HG02763 (cell line): ENCODE measurements at regions not wholly inside any gene's neighbourhood (a gene's known extent, or its start where the extent isn't known, plus 50 kb on each side); places are given as distances from the start of the nearest gene placed in this dataset.
"Not testable (repeated sequence)": the region's sequence is repeated elsewhere in the genome, so short reads cannot be mapped to it uniquely, and the experiment has no call there.

ENCODE experiments used
- ATAC-seq: cut with Tn5 transposase; IDR thresholded peaks from one replicate; pipeline ENCODE4 v1.9.1; 2021; ENCODE audit warnings: mild to moderate bottlenecking, moderate library complexity; ENCODE audit not compliant: unreplicated experiment

GRCh38 chr2:76697439-76697838 lies 824.7 kb downstream of the LRRTM4 start:
- ATAC-seq, result not testable (repeated sequence)

GRCh38 chr2:76692908-76693307 lies 829.3 kb downstream of the LRRTM4 start:
- no peak for ATAC-seq

DNA sequence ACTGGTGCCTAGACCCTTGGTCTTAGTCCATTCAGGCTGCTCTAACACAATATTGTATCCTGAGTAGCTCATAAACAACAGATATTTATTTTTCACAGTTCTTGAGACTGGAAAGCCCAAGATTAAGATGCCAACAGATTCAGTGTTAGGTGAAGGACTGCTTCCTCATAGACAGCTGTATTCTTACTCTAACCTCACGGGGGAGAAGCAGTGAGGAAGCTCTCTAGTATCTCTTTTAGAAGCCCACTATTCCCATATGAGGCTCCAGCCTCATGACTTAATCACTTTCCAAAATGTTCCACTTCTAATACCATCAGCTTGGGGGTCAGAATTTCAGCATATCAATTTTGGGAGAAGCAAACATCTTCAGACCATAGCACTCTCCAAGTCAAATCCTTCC lies 833.4 kb downstream of the LRRTM4 start:
- ATAC-seq, result no peak

- ATAC-seq, result no peak
These were observed 834.3 kb downstream of the LRRTM4 start for GRCh38 chr2:76687923-76688322.

GRCh38 chr2:76684756-76685155 lies 837.4 kb downstream of the LRRTM4 start:
- no peak for ATAC-seq

- ATAC-seq, result no peak
These were observed 843.2 kb downstream of the LRRTM4 start for GRCh38 chr2:76679025-76679396.

GRCh38 chr2:76678383-76679024 lies 843.7 kb downstream of the LRRTM4 start:
- no peak for ATAC-seq

GRCh38 chr2:76675212-76675611 lies 847.0 kb downstream of the LRRTM4 start:
- no peak for ATAC-seq

GRCh38 chr2:76672798-76673197 lies 849.4 kb downstream of the LRRTM4 start:
- no peak for ATAC-seq

DNA sequence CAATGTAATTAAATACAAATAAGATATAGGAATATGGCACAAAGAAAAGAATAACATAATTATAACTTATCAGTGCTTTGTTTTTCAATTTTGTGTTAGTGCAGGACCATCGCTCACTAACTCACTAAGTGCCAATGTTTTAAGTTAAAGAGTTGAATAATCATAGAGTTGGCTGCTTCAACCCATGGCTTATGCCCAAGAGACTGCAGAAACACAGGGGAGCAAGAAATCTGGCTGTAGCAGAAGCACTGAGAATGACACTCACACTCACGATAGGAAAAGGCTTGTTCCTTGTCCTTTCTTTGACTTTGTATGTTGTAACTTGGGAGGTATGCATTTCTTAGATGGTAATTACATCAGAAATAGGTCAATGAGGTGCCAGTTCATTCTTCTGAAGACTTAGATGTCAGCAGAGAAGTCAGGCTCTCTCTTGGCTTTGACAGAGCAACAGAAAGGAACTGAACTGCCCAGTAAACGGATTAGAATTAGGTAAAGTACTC lies 852.2 kb downstream of the LRRTM4 start:
- ATAC-seq, result no peak

DNA sequence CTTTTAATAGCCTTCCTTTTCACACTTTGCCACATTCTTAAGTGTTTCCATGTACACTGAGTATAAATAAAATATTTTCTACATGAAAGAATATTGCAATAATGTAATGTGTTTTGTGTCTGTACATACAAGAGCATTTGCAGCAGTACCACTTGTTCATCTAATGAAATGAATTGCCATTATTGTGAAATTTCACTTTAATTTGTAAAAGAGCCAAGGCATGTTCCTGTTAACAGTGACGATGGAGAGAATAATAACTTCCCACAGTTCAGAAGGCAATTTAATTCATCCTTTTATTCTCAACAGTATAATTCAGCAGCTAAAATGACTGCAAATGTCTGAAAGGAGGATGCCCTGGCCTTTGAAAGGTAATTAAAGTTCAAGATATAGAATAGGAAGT lies 853.9 kb downstream of the LRRTM4 start:
- ATAC-seq, result no peak

GRCh38 chr2:76667821-76668271 lies 854.3 kb downstream of the LRRTM4 start:
- ATAC-seq, result no peak

- no peak for ATAC-seq
These were observed 880.0 kb downstream of the LRRTM4 start for GRCh38 chr2:76642129-76642528.

GRCh38 chr2:76641506-76641905 lies 880.7 kb downstream of the LRRTM4 start:
- no peak for ATAC-seq

DNA sequence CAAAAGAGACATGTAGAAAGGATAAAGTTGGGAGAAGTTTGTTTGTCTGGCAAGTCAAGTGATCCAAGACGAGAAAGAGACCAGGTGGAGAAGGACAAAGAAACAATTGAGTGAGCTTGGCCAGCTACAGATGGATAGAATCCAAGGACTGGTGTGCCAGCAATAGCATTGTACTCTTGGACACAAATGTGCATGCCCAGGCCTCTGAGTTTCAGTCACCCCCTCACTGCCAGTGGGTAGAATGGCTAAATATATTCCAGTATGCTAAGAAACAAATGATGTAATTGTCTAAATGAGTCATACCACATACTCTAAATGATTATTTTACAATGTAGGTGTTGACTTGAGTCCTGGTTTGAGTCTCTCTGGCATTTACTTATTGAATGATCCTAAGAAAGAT lies 881.3 kb downstream of the LRRTM4 start:
- ATAC-seq, result no peak

- ATAC-seq, result no peak
These were observed 883.0 kb downstream of the LRRTM4 start for GRCh38 chr2:76639171-76639680.

- no peak for ATAC-seq
These were observed 888.8 kb downstream of the LRRTM4 start for GRCh38 chr2:76633276-76633921.

DNA sequence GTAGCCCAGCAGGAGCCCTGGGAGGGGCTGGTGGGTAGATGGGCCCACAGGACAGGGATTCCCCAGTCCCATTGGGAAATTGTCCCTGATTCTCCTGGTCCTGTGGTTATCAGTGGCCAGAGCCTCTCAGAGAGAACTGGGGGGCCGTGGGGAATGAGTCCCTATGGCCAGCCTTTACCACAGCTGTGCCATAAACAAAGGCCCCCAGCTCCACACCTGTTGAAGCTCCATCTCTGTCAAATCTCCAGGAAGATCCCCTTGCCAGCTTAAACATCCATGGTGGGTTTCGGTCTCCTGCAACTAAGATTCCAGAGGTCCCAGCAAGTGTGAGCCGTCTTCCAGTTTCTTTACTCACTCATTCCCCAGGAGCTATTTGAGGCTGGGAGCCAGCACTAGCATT lies 897.1 kb downstream of the LRRTM4 start:
- no peak for ATAC-seq

- no peak for ATAC-seq
These were observed 902.6 kb upstream of the GCFC2 start for GRCh38 chr2:76613330-76613729.

- no peak for ATAC-seq
These were observed 902.0 kb upstream of the GCFC2 start for GRCh38 chr2:76612764-76613163.

DNA sequence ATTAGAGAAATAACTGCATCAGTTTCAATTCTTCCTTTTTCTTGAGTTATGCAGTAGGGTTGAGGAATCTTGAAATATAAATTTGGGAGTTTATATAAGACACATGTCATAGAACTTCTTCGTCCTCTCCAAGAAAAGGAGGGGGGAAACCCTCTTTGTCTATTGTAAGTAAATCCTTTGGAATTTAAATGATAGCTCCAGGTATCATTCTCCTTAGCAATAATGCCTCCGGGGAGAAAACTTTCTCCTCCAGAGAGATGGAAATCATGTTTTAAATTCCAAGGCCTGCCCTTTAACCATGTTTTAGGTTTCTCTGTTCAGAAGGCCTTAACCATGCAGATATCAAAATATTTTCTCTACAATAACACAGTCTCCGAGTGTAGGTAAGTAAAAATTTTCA lies 899.7 kb upstream of the GCFC2 start:
- ATAC-seq, result no peak

GRCh38 chr2:76599732-76600368 lies 889.1 kb upstream of the GCFC2 start:
- ATAC-seq, result peak; percentile 95
